GM13977 (cell line): ENCODE measurements at regions not wholly inside any gene's neighbourhood (a gene's known extent, or its start where the extent isn't known, plus 50 kb on each side); places are given as distances from the start of the nearest gene placed in this dataset.

Source experiments
- DNase-seq: peaks from one replicate; pipeline ENCODE4 v3.0.0; 2012; ENCODE audit warnings: low spot score
- CTCF ChIP-seq: IDR thresholded peaks from 2 replicates; pipeline ENCODE4 v1.5.1; 2012; ENCODE audit warnings: mild to moderate bottlenecking, control low read depth; ENCODE audit not compliant: insufficient read depth; ENCODE audit errors: extremely low read depth, missing control alignments
- in situ Hi-C: fragments of 300-500 bp; cut with MboI; formaldehyde crosslinking; loops from one replicate; pipeline ENCODE4 v1.12.0; 2022; ENCODE audit warnings: low sequenced_read_pairs, low pct_unique_long_range_greater_than_20kb, mixed read lengths, inconsistent platforms; ENCODE audit not compliant: unreplicated experiment

GRCh38 chr5:88000877-88001276 lies 267.8 kb downstream of the TMEM161B start:
- in situ Hi-C loops, result no loop called here
- no peak for DNase-seq
- TF ChIP-seq CTCF, result no peak

GRCh38 chr5:87997662-87998061 lies 271.0 kb downstream of the TMEM161B start:
- DNase-seq, result no peak
- no peak for TF ChIP-seq CTCF
- in situ Hi-C loops, result no loop called here

- DNase-seq, result no peak
- in situ Hi-C loops, result no loop called here
- TF ChIP-seq CTCF, result no peak
Measured at GRCh38 chr5:87966213-87966612, 302.4 kb downstream of the TMEM161B start.

- TF ChIP-seq CTCF, result no peak
- DNase-seq, result no peak
- in situ Hi-C loops, result no loop called here
Measured at GRCh38 chr5:87954121-87954520, 314.5 kb downstream of the TMEM161B start.

- no peak for TF ChIP-seq CTCF
- in situ Hi-C loops, result no loop called here
- DNase-seq, result no peak
Measured at GRCh38 chr5:87951661-87952060, 317.0 kb downstream of the TMEM161B start.

GRCh38 chr5:87949676-87950631 lies 318.7 kb downstream of the TMEM161B start:
- no peak for DNase-seq
- in situ Hi-C loops, result no loop called here
- TF ChIP-seq CTCF, result no peak
